ENCODE measurements at regions not wholly inside any gene's neighbourhood (a gene's known extent, or its start where the extent isn't known, plus 50 kb on each side); places are given as distances from the start of the nearest gene placed in this dataset.

GRCh38 chr10:3981300-3981699, 196.3 kb upstream of the KLF6 start:
- Histone ChIP-seq H3K4me3 (ENCODE audit: low read length) (no peak overlapping the region), H3K9me3 (ENCODE audit: low read depth, low read length) (no peaks in the 10 kb centered on the region), H3K27me3 (ENCODE audit: insufficient read depth, low read length) (no peaks in the 10 kb centered on the region), H3K4me1 (ENCODE audit: insufficient read depth, low read length) (peaks cover 24% of the 10 kb centered on the region)

DNA sequence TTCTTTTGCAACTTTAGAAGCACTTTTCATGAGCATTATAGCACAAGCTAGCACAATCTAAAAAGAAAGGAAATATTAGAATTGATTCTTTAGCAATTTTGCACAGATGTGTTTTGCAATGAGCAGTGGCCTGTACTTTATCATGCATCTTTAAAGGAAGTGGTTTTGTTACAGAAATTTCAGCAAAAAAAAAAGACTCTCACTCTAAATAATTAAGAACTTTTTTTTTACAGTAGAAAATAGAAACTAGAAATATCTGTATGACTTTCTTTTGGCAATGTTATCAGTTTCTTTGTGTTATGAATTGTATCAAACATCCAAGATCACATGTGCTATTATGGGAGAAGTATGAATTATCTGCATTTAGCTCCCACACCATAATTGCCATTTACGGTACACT, 195.7 kb upstream of the KLF6 start:
- Histone ChIP-seq H3K9me3 (ENCODE audit: low read depth, low read length) (no peaks in the 10 kb centered on the region), H3K4me3 (ENCODE audit: low read length) (no peak overlapping the region), H3K4me1 (ENCODE audit: insufficient read depth, low read length) (peaks cover 24% of the 10 kb centered on the region), H3K27me3 (ENCODE audit: insufficient read depth, low read length) (no peaks in the 10 kb centered on the region)

- H3K4me1 ChIP-seq (ENCODE audit: insufficient read depth, low read length): peaks cover 24% of the 10 kb centered on the region
- no peaks in the 10 kb centered on the region for H3K9me3 ChIP-seq (ENCODE audit: low read depth, low read length)
These were observed 195.1 kb upstream of the KLF6 start for GRCh38 chr10:3980144-3980543.

GRCh38 chr10:3978761-3979160, 193.8 kb upstream of the KLF6 start:
- H3K4me3 ChIP-seq (ENCODE audit: low read length): no peak overlapping the region
- peaks cover 24% of the 10 kb centered on the region for H3K4me1 ChIP-seq (ENCODE audit: insufficient read depth, low read length)
- no peaks in the 10 kb centered on the region for H3K27me3 ChIP-seq (ENCODE audit: insufficient read depth, low read length)
- H3K9me3 ChIP-seq (ENCODE audit: low read depth, low read length): no peaks in the 10 kb centered on the region

More at GRCh38 chr10:3980144-3980543, 195.1 kb upstream of the KLF6 start:
- no peaks in the 10 kb centered on the region for H3K27me3 ChIP-seq (ENCODE audit: insufficient read depth, low read length)
- H3K4me3 ChIP-seq (ENCODE audit: low read length): no peak overlapping the region

GRCh38 chr10:3978174-3978573, 193.2 kb upstream of the KLF6 start:
- no peaks in the 10 kb centered on the region for H3K27me3 ChIP-seq (ENCODE audit: insufficient read depth, low read length)

GRCh38 chr10:3977761-3978160, 192.8 kb upstream of the KLF6 start:
- H3K4me3 ChIP-seq (ENCODE audit: low read length): no peak overlapping the region
- H3K4me1 ChIP-seq (ENCODE audit: insufficient read depth, low read length): peaks cover 28% of the 10 kb centered on the region
- H3K27me3 ChIP-seq (ENCODE audit: insufficient read depth, low read length): no peaks in the 10 kb centered on the region
- no peaks in the 10 kb centered on the region for H3K9me3 ChIP-seq (ENCODE audit: low read depth, low read length)

More at GRCh38 chr10:3978174-3978573, 193.2 kb upstream of the KLF6 start:
- Histone ChIP-seq H3K4me1 (ENCODE audit: insufficient read depth, low read length) (peaks cover 24% of the 10 kb centered on the region), H3K4me3 (ENCODE audit: low read length) (no peak overlapping the region), H3K9me3 (ENCODE audit: low read depth, low read length) (no peaks in the 10 kb centered on the region)

- H3K27me3 ChIP-seq (ENCODE audit: insufficient read depth, low read length): no peaks in the 10 kb centered on the region
- no peak overlapping the region for H3K4me3 ChIP-seq (ENCODE audit: low read length)
- no peaks in the 10 kb centered on the region for H3K9me3 ChIP-seq (ENCODE audit: low read depth, low read length)
- peaks cover 34% of the 10 kb centered on the region for H3K4me1 ChIP-seq (ENCODE audit: insufficient read depth, low read length)
These were observed 191.7 kb upstream of the KLF6 start for GRCh38 chr10:3976718-3977117.

DNA sequence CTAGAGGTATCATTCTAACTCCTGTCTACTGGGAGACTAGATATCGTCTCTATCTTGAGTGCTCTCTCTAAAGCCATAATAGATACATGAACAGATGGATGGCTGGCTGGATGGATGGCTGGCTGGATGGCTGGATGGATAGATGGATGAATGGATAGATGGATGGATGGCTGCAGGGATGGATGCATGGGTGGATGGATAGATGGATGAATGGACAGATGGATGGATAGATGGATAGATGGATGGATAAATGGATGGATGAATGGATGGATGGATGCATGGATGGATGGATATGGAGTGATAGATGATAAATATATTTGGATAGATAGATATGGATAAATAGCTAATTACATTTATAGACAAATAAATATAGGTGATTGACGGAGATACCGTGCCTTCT, 191.2 kb upstream of the KLF6 start:
- H3K4me3 ChIP-seq (ENCODE audit: low read length): no peak overlapping the region
- peaks cover 34% of the 10 kb centered on the region for H3K4me1 ChIP-seq (ENCODE audit: insufficient read depth, low read length)
- H3K9me3 ChIP-seq (ENCODE audit: low read depth, low read length): no peaks in the 10 kb centered on the region
- no peaks in the 10 kb centered on the region for H3K27me3 ChIP-seq (ENCODE audit: insufficient read depth, low read length)

DNA sequence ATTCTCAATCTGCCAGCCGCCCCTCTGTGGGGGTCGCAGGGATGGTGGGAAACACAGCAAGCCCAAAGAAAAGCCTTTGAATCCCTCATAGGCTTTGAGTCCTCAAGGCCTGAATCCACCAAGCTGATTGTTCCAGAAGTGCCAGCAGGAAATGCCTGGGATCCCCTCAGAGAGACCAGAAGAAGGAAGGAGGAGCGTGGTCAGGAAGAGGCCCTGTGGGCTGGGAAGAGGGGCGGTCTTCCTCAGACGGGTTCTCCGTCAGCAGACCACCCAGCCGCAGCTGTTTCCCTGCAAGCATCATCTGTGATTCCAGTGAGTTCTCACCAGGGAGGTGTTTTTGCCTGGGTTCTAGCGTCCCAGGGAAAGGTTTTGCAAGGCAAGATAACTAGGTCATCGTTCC, 190.0 kb upstream of the KLF6 start:
- H3K9me3 ChIP-seq (ENCODE audit: low read depth, low read length): no peaks in the 10 kb centered on the region
- H3K4me3 ChIP-seq (ENCODE audit: low read length): no peak overlapping the region
- peaks cover 37% of the 10 kb centered on the region for H3K4me1 ChIP-seq (ENCODE audit: insufficient read depth, low read length)
- H3K27me3 ChIP-seq (ENCODE audit: insufficient read depth, low read length): no peaks in the 10 kb centered on the region

GRCh38 chr10:3972460-3973301, 187.7 kb upstream of the KLF6 start:
- H3K4me3 ChIP-seq (ENCODE audit: low read length): no peak overlapping the region
- no peaks in the 10 kb centered on the region for H3K27me3 ChIP-seq (ENCODE audit: insufficient read depth, low read length)
- H3K9me3 ChIP-seq (ENCODE audit: low read depth, low read length): no peaks in the 10 kb centered on the region
- peaks cover 34% of the 10 kb centered on the region for H3K4me1 ChIP-seq (ENCODE audit: insufficient read depth, low read length)

GRCh38 chr10:3971713-3972112, 186.7 kb upstream of the KLF6 start:
- Histone ChIP-seq H3K4me3 (ENCODE audit: low read length) (no peak overlapping the region), H3K4me1 (ENCODE audit: insufficient read depth, low read length) (peaks cover 33% of the 10 kb centered on the region), H3K9me3 (ENCODE audit: low read depth, low read length) (no peaks in the 10 kb centered on the region), H3K27me3 (ENCODE audit: insufficient read depth, low read length) (no peaks in the 10 kb centered on the region)

GRCh38 chr10:3969876-3970666, 185.1 kb upstream of the KLF6 start:
- peaks cover 31% of the 10 kb centered on the region for H3K4me1 ChIP-seq (ENCODE audit: insufficient read depth, low read length)
- H3K9me3 ChIP-seq (ENCODE audit: low read depth, low read length): no peaks in the 10 kb centered on the region
- H3K27me3 ChIP-seq (ENCODE audit: insufficient read depth, low read length): no peaks in the 10 kb centered on the region
- no peak overlapping the region for H3K4me3 ChIP-seq (ENCODE audit: low read length)

- no peaks in the 10 kb centered on the region for H3K9me3 ChIP-seq (ENCODE audit: low read depth, low read length)
- peaks cover 31% of the 10 kb centered on the region for H3K4me1 ChIP-seq (ENCODE audit: insufficient read depth, low read length)
- H3K4me3 ChIP-seq (ENCODE audit: low read length): no peak overlapping the region
- H3K27me3 ChIP-seq (ENCODE audit: insufficient read depth, low read length): no peaks in the 10 kb centered on the region
These were observed 183.7 kb upstream of the KLF6 start for GRCh38 chr10:3968727-3969126.

DNA sequence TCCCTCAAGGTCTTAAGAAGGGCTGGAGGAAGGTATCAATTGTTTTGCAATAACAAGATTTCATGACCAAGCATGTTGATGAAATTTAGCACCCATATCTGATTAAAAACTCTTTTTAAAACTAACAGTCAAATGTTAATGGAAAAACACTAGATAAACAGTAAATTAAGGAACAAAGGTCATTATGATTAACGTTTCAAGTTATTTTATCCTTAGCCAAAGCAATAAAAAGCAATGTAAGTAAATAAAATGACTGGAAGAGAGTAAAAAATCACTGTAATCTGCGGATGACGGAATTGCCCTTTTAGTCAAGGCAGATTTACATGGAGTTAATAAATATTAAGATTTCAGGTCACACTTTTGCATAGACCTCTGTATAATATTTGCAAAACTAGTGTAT, 179.5 kb upstream of the KLF6 start:
- Histone ChIP-seq H3K4me1 (ENCODE audit: insufficient read depth, low read length) (peaks cover 24% of the 10 kb centered on the region), H3K4me3 (ENCODE audit: low read length) (no peak overlapping the region), H3K27me3 (ENCODE audit: insufficient read depth, low read length) (no peaks in the 10 kb centered on the region), H3K9me3 (ENCODE audit: low read depth, low read length) (no peaks in the 10 kb centered on the region)

DNA sequence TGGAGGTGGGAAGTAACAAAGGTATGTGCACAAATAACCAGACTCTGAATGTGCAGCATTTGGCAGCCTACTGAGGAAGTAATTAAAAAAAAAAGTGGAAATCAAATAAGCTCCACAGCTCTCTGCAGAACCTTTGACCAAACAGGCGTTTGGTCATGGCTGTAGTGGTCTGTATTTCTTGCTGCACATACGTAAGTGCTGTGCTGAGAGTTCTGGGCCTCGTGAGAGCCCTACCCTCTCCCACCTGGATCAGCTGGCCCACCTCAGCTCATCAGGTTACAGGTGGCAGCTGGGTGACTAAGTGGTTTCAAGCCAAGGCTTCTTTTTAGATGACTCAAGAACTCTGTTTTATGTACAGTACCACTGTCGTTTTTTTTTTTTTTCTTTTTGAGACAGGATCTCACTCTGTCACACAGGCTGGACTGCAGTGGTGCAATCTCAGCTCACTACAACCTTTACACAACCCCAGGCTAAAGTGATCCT, 178.2 kb upstream of the KLF6 start:
- Histone ChIP-seq H3K27me3 (ENCODE audit: insufficient read depth, low read length) (no peaks in the 10 kb centered on the region), H3K4me3 (ENCODE audit: low read length) (no peak overlapping the region), H3K4me1 (ENCODE audit: insufficient read depth, low read length) (peaks cover 21% of the 10 kb centered on the region), H3K9me3 (ENCODE audit: low read depth, low read length) (no peaks in the 10 kb centered on the region)

Measured in mononuclear cell (primary cell).